ENCODE measurements at regions not wholly inside any gene's neighbourhood (a gene's known extent, or its start where the extent isn't known, plus 50 kb on each side); places are given as distances from the start of the nearest gene placed in this dataset.

DNA sequence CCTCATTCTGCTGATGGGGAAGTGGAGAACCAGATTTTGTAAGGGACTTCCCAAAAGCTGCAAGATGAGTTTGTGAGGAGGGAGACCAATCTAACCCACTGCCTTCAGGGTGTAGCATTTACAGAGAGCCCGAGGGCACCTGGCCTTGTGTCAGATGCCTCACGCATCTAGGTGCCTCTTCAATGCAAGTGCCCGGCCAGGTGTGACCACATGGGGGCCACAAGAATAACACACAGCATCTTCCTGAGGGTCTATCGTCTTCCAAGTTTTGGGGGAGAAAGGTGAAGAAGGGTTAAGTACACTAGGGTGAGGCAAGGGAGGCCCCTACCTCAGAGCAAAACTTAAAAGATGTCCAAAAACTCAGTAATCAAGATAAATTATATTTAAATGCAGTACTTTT, 401.7 kb upstream of the CDH5 start:
- H3K9me3 ChIP-seq = peaks cover 0 to under 1% (median 0%) of the 10 kb centered on the region in 11 donors
- WGBS, 2 donors = 76 to 85% methylated on average over 4 of the region's 4 CpGs
- DNase-seq = no peak
- ATAC-seq = no peak
- H3K27ac ChIP-seq = no peak overlapping the region
- TF ChIP-seq, protein P1, sequence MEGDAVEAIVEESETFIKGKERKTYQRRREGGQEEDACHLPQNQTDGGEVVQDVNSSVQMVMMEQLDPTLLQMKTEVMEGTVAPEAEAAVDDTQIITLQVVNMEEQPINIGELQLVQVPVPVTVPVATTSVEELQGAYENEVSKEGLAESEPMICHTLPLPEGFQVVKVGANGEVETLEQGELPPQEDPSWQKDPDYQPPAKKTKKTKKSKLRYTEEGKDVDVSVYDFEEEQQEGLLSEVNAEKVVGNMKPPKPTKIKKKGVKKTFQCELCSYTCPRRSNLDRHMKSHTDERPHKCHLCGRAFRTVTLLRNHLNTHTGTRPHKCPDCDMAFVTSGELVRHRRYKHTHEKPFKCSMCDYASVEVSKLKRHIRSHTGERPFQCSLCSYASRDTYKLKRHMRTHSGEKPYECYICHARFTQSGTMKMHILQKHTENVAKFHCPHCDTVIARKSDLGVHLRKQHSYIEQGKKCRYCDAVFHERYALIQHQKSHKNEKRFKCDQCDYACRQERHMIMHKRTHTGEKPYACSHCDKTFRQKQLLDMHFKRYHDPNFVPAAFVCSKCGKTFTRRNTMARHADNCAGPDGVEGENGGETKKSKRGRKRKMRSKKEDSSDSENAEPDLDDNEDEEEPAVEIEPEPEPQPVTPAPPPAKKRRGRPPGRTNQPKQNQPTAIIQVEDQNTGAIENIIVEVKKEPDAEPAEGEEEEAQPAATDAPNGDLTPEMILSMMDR (IDR thresholded peaks at IDR 0.05) = no peak
- H3K36me3 ChIP-seq = no peaks in the 10 kb centered on the region
- no peaks in the 10 kb centered on the region for H3K4me1 ChIP-seq
- H3K4me3 ChIP-seq = no peak overlapping the region
- intact Hi-C loops (cut with DNase I) = no loop called here
- H3K27me3 ChIP-seq = peaks cover 0 to 3% (median 0%) of the 10 kb centered on the region in 7 donors

- TF ChIP-seq, protein P1 (IDR thresholded peaks at IDR 0.05) = no peak
- no peaks in the 10 kb centered on the region for H3K4me1 ChIP-seq
- ATAC-seq (no peak), DNase-seq (no peak)
- H3K27me3 ChIP-seq = peaks cover 0 to 3% (median 0%) of the 10 kb centered on the region in 7 donors
- H3K27ac ChIP-seq = no peak overlapping the region
- 75 to 76% methylated on average over 4 of the region's 4 CpGs for WGBS, 2 donors
- H3K9me3 ChIP-seq = no peaks in the 10 kb centered on the region
- no peaks in the 10 kb centered on the region for H3K36me3 ChIP-seq
- intact Hi-C loops (cut with DNase I) = no loop called here
- no peak overlapping the region for H3K4me3 ChIP-seq
Observed at GRCh38 chr16:65961476-65962143, 404.9 kb upstream of the CDH5 start.

- Histone ChIP-seq H3K4me3 (no peak overlapping the region), H3K9me3 (no peaks in the 10 kb centered on the region), H3K36me3 (no peaks in the 10 kb centered on the region), H3K4me1 (no peaks in the 10 kb centered on the region), H3K27me3 (peaks cover 0 to 3% (median 0%) of the 10 kb centered on the region in 7 donors), H3K27ac (no peak overlapping the region)
- TF ChIP-seq, protein P1 (IDR thresholded peaks at IDR 0.05) = no peak
- ATAC-seq (no peak), DNase-seq (no peak)
- WGBS, 2 donors = 86% methylated on average over 2 of the region's 2 CpGs
- intact Hi-C loops (cut with DNase I) = no loop called here
Observed at GRCh38 chr16:65959983-65960382, 406.5 kb upstream of the CDH5 start.

GRCh38 chr16:65958086-65958485, 408.4 kb upstream of the CDH5 start:
- TF ChIP-seq, protein P1 (IDR thresholded peaks at IDR 0.05) = no peak
- no peak overlapping the region for H3K27ac ChIP-seq
- no peaks in the 10 kb centered on the region for H3K9me3 ChIP-seq
- DNase-seq = no peak
- no peak overlapping the region for H3K4me3 ChIP-seq
- no peaks in the 10 kb centered on the region for H3K27me3 ChIP-seq
- ATAC-seq = no peak
- no peaks in the 10 kb centered on the region for H3K4me1 ChIP-seq
- 52 to 59% methylated on average over 3 of the region's 3 CpGs for WGBS, 2 donors
- intact Hi-C loops (cut with DNase I) = no loop called here
- no peaks in the 10 kb centered on the region for H3K36me3 ChIP-seq
